GM12878 (cell line): ENCODE measurements at regions not wholly inside any gene's neighbourhood (a gene's known extent, or its start where the extent isn't known, plus 50 kb on each side); places are given as distances from the start of the nearest gene placed in this dataset.
"Not testable (repeated sequence)": the region's sequence is repeated elsewhere in the genome, so short reads cannot be mapped to it uniquely, and the experiment has no call there.

ENCODE experiments used
- ATAC-seq: fragments of 200-7000 bp; cut with Tn5 transposase; 3 replicates; pipeline ENCODE4 v1.9.1; 2020; ENCODE audit warnings: mild to moderate bottlenecking, moderate library complexity
- BruUV-seq: library from RNA; stranded (reverse); fragments of 400-500 nt; replicated peaks from 2 replicates; lab custom pipeline; 2021; lab: Mats Ljungman, UMichigan
- CTCF ChIA-PET: fragments of 300-600 bp; sonication (Branson Sonifier 250); formaldehyde crosslinking; extraction: SDS; loops from one replicate; lab custom pipeline; 2021; ENCODE audit warnings: inconsistent platforms; lab: Yijun Ruan, JAX
- POLR2A ChIA-PET: fragments of 350-600 bp; formaldehyde crosslinking; extraction: SDS; loops from one replicate; lab custom pipeline; 2021; ENCODE audit warnings: inconsistent platforms; lab: Charles Lee
- RAD21 ChIA-PET: fragments of 300-600 bp; sonication (Branson Sonifier 250); formaldehyde crosslinking; loops from one replicate; lab custom pipeline; 2023; ENCODE audit warnings: antibody characterized with exemption; ENCODE audit not compliant: unreplicated experiment; lab: Charles Lee
- SMC1A ChIA-PET: fragments of 300-600 bp; sonication (Branson Sonifier 250); formaldehyde crosslinking; loops from one replicate; lab custom pipeline; 2023; ENCODE audit not compliant: unreplicated experiment, uncharacterized antibody; lab: Charles Lee
- DNase-seq: peaks from one replicate; pipeline ENCODE4 v3.0.0-alpha.2; 2011; ENCODE audit warnings: low read depth, low spot score
- FAIRE-seq: peaks from 3 replicates; lab custom pipeline; 2011; peaks lifted over from hg19 to GRCh38; lab: Jason Lieb, UNC
- H2AFZ ChIP-seq: 2 replicates; pipeline ENCODE4 v1.6.0; 2011; ENCODE audit warnings: low read depth, low read length, control low read depth; ENCODE audit not compliant: control insufficient read depth
- H3K27ac ChIP-seq: 2 replicates; pipeline ENCODE4 v1.5.1; 2011; ENCODE audit warnings: control low read depth; ENCODE audit not compliant: control insufficient read depth, insufficient read depth
- H3K27me3 ChIP-seq, 2 experiments: replicated peaks in 1 of 2; 2 replicates each; pipeline versions ENCODE4 v1.6.0 to v1.6.1; 2011; ENCODE audit warnings: low read length in 1 of 2; ENCODE audit not compliant: control insufficient read depth in 2 of 2, insufficient read depth in 2 of 2
- H3K36me3 ChIP-seq, 2 experiments: 2 replicates each; pipeline ENCODE4 v1.5.1; 2011; ENCODE audit warnings: low read length in 1 of 2; ENCODE audit not compliant: control insufficient read depth in 2 of 2, insufficient read depth in 2 of 2
- H3K4me1 ChIP-seq: 2 replicates; pipeline ENCODE4 v1.6.1; 2011; ENCODE audit warnings: mild to moderate bottlenecking, low read length, moderate library complexity, mixed read lengths; ENCODE audit not compliant: control insufficient read depth, insufficient read depth
- H3K4me2 ChIP-seq: 2 replicates; pipeline ENCODE4 v1.6.0; 2011; ENCODE audit warnings: control low read depth; ENCODE audit not compliant: control insufficient read depth, insufficient read depth
- H3K4me3 ChIP-seq: fragments of 200-600 bp; sonication (generic); 2 replicates; pipeline ENCODE4 v1.5.1; 2016
- H3K79me2 ChIP-seq: 2 replicates; pipeline ENCODE4 v1.6.0; 2011; ENCODE audit warnings: low read length; ENCODE audit not compliant: control insufficient read depth, insufficient read depth
- H3K9ac ChIP-seq: 2 replicates; pipeline ENCODE4 v1.8.0; 2011; ENCODE audit warnings: low read length, control low read depth, mixed read lengths; ENCODE audit not compliant: control insufficient read depth, insufficient read depth
- H3K9me3 ChIP-seq: replicated peaks from 3 replicates; pipeline ENCODE4 v1.5.1; 2011; ENCODE audit warnings: mild to moderate bottlenecking, low read length; ENCODE audit not compliant: control insufficient read depth, insufficient read depth
- H4K20me1 ChIP-seq: 2 replicates; pipeline ENCODE4 v1.6.0; 2011; ENCODE audit not compliant: control insufficient read depth, insufficient read depth
- E4F1 ChIP-seq: fragments of 450-650 bp; IDR thresholded peaks from 2 replicates; pipeline ENCODE4 v1.6.1; 2018; ENCODE audit warnings: borderline replicate concordance, mild to moderate bottlenecking; ENCODE audit not compliant: partially characterized antibody
- GABPA ChIP-seq: IDR thresholded peaks from 2 replicates; pipeline ENCODE4 v1.6.1; 2014; ENCODE audit warnings: antibody characterized with exemption, low read depth, mild to moderate bottlenecking, inconsistent platforms
- KDM1A ChIP-seq: fragments of 200-600 bp; sonication (generic); IDR thresholded peaks from 2 replicates; pipeline ENCODE4 v1.6.1; 2016; ENCODE audit warnings: borderline replicate concordance
- NFYB ChIP-seq: IDR thresholded peaks from 2 replicates; pipeline ENCODE4 v1.6.1; 2011; ENCODE audit warnings: low read depth, mild to moderate bottlenecking, low read length, improper control_type of control experiment, moderate library complexity; ENCODE audit not compliant: insufficient read depth
- YBX1 ChIP-seq: fragments of 450-650 bp; IDR thresholded peaks from 2 replicates; pipeline ENCODE4 v1.6.1; 2016; ENCODE audit warnings: antibody characterized with exemption
- ZNF592 ChIP-seq: fragments of 450-650 bp; IDR thresholded peaks from 2 replicates; pipeline ENCODE4 v1.6.1; 2017; ENCODE audit warnings: mild to moderate bottlenecking, moderate library complexity
- WGBS: methylation state at CpG from one replicate; pipeline ENCODE4 v1.1.6; 2016; ENCODE audit warnings: low lambda C conversion rate; ENCODE audit not compliant: insufficient replicate concordance, insufficient coverage; ENCODE audit errors: missing lambda C conversion rate; 5-methylcytosine and 5-hydroxymethylcytosine counted together
- in situ Hi-C: fragments of 300-500 bp; cut with MboI; formaldehyde crosslinking; loops from 9 replicates; pipeline ENCODE4 v1.14.3; 2018; ENCODE audit warnings: mixed read lengths
- intact Hi-C: fragments of 100-400 bp; cut with micrococcal nuclease; formaldehyde crosslinking; loops from one replicate; pipeline ENCODE4 v1.14.2; 2022; ENCODE audit not compliant: unreplicated experiment

- Histone ChIP-seq H3K9ac (no peak overlapping the region), H3K4me2 (no peak overlapping the region), H4K20me1 (no peaks in the 10 kb centered on the region), H3K27ac (no peak overlapping the region), H2AFZ (no peak overlapping the region), H3K36me3 (no peaks in the 10 kb centered on the region), H3K27me3 (no peaks in the 10 kb centered on the region; a peak in 1 of 4 replicates), H3K4me3 (no peak overlapping the region), H3K4me1 (no peaks in the 10 kb centered on the region), H3K79me2 (no peaks in the 10 kb centered on the region), H3K9me3 (no peaks in the 10 kb centered on the region)
- 5% methylated on average over 1 of the region's 1 CpG for WGBS
- intact Hi-C loops = no loop called here
- no peak for FAIRE-seq
- ChIA-PET SMC1A (interaction anchor here (1.1 to 1.5 kb wide), 3 partner anchors 16 to 210 kb away, joined by 3 to 4 read pairs (median 3); no protein-coding TSS in a partner anchor), POLR2A (no interaction called here), CTCF (no interaction called here), RAD21 (interaction anchor here (0.7 kb wide), 1 partner anchor 15 kb away, joined by 3 read pairs; no protein-coding TSS in a partner anchor)
- BruUV-seq = no TSS peak
- in situ Hi-C loops = no loop called here
- no peak for ATAC-seq
- no peak for DNase-seq
- no peak for TF ChIP-seq ZNF592
- no peak for TF ChIP-seq YBX1
- TF ChIP-seq NFYB = no peak
- TF ChIP-seq GABPA = no peak
- TF ChIP-seq KDM1A = no peak
- no peak for TF ChIP-seq E4F1
These were observed 91.4 kb upstream of the CCDC71L start for GRCh38 chr7:106752367-106752766.

DNA sequence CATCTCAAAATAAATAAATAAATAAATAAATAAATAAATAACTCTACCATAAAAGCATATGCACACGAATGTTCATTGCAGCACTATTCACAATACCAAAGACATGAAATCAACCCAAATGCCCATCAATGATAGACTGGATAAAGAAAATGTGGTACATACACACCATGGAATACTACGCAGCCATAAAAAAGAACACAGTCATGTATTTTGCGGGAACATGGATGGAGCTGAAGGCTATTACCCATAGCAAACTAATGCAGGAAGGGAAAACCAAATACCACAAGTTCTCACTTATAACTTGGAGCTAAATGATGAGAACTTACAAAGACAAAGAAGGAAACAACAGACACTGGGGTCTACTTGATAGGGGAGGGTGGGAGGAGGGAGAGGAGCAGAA lies 94.1 kb upstream of the CCDC71L start:
- RAD21 ChIA-PET, intact Hi-C loops, H3K9ac ChIP-seq, H4K20me1 ChIP-seq, FAIRE-seq, ATAC-seq, CTCF ChIA-PET, H3K9me3 ChIP-seq, H3K36me3 ChIP-seq, in situ Hi-C loops, H3K4me2 ChIP-seq, BruUV-seq, H3K27ac ChIP-seq, POLR2A ChIA-PET, H3K4me3 ChIP-seq, H3K79me2 ChIP-seq, H3K27me3 ChIP-seq, DNase-seq, H2AFZ ChIP-seq, H3K4me1 ChIP-seq: not testable (repeated sequence)
- SMC1A ChIA-PET = interaction anchor here (1.3 kb wide), 1 partner anchor 9 kb away, joined by 3 read pairs; no protein-coding TSS in a partner anchor
- 90% methylated on average over 3 of the region's 3 CpGs for WGBS
